Upper lobe of right lung (tissue), 1 donor: ENCODE measurements at regions not wholly inside any gene's neighbourhood (a gene's known extent, or its start where the extent isn't known, plus 50 kb on each side); places are given as distances from the start of the nearest gene placed in this dataset.

Experiments
- ATAC-seq: fragments of 200-7000 bp; cut with Tn5 transposase; one replicate; pipeline ENCODE4 v1.9.1; 2020; ENCODE audit warnings: mild to moderate bottlenecking, moderate library complexity
- DNase-seq: peaks from one replicate; pipeline ENCODE4 v3.0.0-alpha.2; 2020
- H3K27ac ChIP-seq: fragments of 200-600 bp; one replicate; pipeline ENCODE4 v1.8.0; 2022
- H3K27me3 ChIP-seq: fragments of 200-600 bp; one replicate; pipeline ENCODE4 v1.8.0; 2022; ENCODE audit warnings: mild to moderate bottlenecking
- H3K36me3 ChIP-seq: fragments of 200-600 bp; one replicate; pipeline ENCODE4 v1.8.0; 2022
- H3K4me1 ChIP-seq: fragments of 200-600 bp; one replicate; pipeline ENCODE4 v1.8.0; 2022
- H3K4me3 ChIP-seq: fragments of 200-600 bp; one replicate; pipeline ENCODE4 v1.8.0; 2022; ENCODE audit warnings: mild to moderate bottlenecking
- H3K9me3 ChIP-seq: fragments of 200-600 bp; one replicate; pipeline ENCODE4 v1.8.0; 2022
- intact Hi-C: fragments of 100-400 bp; cut with DNase I; formaldehyde crosslinking; loops from one replicate; pipeline ENCODE4 v1.11.0; 2022
- TF ChIP-seq, protein P1 (sequence below): fragments of 200-600 bp; IDR thresholded peaks from one replicate; pipeline ENCODE4 v1.8.0; 2022; ENCODE audit warnings: antibody characterized with exemption
- donor health status: DM: no; HTN: yes; CAD: no; lungs with severe emphysema.

DNA sequence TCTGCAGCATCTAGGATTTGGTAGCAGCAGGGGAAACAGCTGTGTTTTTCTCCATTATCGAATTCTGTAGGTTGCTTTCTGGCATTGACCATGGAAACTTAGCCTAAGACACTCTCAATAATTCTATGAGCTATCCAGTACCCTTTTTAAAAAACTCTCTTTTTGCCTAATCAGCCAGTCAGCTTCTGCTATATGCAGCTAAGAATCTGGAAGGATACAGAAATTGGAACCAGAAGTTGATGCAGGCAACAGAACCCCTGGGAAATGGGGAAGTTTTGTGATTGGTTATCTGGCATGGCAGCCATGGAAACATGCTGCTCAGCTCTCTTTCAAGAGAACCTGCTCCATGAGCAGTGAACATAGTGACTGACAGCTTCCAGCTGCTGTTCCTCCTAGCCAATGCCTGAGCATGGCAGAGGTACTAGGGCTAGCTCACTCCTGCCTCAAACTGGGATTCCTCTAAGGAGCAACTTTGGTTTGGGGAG lies 417.6 kb upstream of the MAOA start:
- no peaks in the 10 kb centered on the region for H3K4me1 ChIP-seq
- DNase-seq (no peak), ATAC-seq (no peak)
- no peaks in the 10 kb centered on the region for H3K9me3 ChIP-seq
- H3K27ac ChIP-seq, result no peak overlapping the region
- no peak overlapping the region for H3K4me3 ChIP-seq
- no peaks in the 10 kb centered on the region for H3K36me3 ChIP-seq
- H3K27me3 ChIP-seq, result no peaks in the 10 kb centered on the region
- intact Hi-C loops, result no loop called here
- TF ChIP-seq, protein P1, sequence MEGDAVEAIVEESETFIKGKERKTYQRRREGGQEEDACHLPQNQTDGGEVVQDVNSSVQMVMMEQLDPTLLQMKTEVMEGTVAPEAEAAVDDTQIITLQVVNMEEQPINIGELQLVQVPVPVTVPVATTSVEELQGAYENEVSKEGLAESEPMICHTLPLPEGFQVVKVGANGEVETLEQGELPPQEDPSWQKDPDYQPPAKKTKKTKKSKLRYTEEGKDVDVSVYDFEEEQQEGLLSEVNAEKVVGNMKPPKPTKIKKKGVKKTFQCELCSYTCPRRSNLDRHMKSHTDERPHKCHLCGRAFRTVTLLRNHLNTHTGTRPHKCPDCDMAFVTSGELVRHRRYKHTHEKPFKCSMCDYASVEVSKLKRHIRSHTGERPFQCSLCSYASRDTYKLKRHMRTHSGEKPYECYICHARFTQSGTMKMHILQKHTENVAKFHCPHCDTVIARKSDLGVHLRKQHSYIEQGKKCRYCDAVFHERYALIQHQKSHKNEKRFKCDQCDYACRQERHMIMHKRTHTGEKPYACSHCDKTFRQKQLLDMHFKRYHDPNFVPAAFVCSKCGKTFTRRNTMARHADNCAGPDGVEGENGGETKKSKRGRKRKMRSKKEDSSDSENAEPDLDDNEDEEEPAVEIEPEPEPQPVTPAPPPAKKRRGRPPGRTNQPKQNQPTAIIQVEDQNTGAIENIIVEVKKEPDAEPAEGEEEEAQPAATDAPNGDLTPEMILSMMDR, result no peak

DNA sequence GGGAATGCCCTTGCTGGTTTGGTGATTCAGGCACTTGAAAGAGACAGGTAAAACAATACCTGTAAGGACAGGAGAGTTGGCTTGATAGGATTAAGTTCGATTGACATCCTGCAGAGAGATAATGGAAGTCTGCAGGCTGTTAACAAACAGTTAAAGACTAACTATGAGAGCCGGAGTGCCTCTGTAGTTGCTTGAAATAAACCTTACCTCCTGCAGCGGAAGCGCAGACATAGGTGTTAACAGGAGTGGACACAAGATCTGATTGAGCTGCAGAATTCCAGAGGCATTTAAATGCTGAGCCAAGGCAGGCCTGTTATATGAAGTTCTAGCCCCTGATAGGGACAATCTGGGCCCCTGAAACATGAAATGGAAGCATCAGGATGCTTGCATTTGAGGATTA lies 416.7 kb upstream of the MAOA start:
- DNase-seq (no peak), ATAC-seq (no peak)
- H3K36me3 ChIP-seq, result no peaks in the 10 kb centered on the region
- no peaks in the 10 kb centered on the region for H3K27me3 ChIP-seq
- TF ChIP-seq, protein P1, result no peak
- intact Hi-C loops, result no loop called here
- H3K9me3 ChIP-seq, result no peaks in the 10 kb centered on the region
- H3K27ac ChIP-seq, result no peak overlapping the region
- no peaks in the 10 kb centered on the region for H3K4me1 ChIP-seq
- no peak overlapping the region for H3K4me3 ChIP-seq

DNA sequence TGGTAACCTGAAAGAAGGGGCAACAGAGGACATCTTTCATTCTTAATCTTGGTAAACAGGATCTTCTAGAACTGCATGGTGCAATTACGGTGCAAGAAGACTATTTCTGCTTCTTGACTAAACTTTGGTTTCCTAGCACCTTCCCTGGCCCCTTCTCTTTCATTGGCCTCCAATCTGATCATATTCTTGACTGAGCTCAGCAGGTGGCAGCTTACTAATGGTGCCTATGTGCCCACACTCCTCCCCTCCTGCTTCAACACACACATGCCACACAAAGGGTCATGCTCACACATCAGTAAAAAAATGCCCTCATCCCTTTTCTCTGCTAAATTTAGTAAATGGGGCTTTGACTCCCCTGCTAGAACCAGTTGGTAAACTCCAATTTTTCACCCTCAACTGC lies 400.5 kb upstream of the MAOA start:
- ATAC-seq, result no peak

DNA sequence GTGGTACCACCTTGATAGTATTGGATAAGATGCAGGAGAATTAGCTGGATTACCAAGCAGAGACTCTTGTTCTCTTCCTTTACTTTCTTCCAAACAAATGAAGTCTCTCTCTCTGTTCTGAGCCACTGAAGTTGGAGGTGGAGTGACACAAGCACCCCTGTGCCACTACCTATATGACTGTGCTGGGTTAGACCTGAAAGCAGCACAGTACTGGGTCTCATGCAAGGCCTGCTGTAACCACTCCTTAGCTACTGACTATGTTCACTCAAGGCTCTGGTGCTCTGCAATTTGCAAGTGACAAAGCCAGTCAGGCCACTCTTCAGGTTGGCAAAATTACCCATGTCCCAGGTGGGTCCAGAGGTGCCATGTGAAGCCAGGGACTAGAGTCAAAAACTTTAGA lies 389.6 kb upstream of the MAOA start:
- Histone ChIP-seq H3K27ac (no peak overlapping the region), H3K9me3 (no peaks in the 10 kb centered on the region), H3K4me3 (no peak overlapping the region), H3K27me3 (no peaks in the 10 kb centered on the region), H3K36me3 (no peaks in the 10 kb centered on the region), H3K4me1 (no peaks in the 10 kb centered on the region)
- intact Hi-C loops, result no loop called here
- DNase-seq, result no peak
- ATAC-seq, result no peak
- TF ChIP-seq, protein P1, result no peak

More for the DNA sequence above, 400.5 kb upstream of the MAOA start:
- TF ChIP-seq, protein P1, result no peak
- H3K36me3 ChIP-seq, result no peaks in the 10 kb centered on the region
- no peaks in the 10 kb centered on the region for H3K4me1 ChIP-seq
- H3K27ac ChIP-seq, result no peak overlapping the region
- intact Hi-C loops, result no loop called here
- no peaks in the 10 kb centered on the region for H3K27me3 ChIP-seq
- no peak for DNase-seq
- H3K4me3 ChIP-seq, result no peak overlapping the region
- no peaks in the 10 kb centered on the region for H3K9me3 ChIP-seq

DNA sequence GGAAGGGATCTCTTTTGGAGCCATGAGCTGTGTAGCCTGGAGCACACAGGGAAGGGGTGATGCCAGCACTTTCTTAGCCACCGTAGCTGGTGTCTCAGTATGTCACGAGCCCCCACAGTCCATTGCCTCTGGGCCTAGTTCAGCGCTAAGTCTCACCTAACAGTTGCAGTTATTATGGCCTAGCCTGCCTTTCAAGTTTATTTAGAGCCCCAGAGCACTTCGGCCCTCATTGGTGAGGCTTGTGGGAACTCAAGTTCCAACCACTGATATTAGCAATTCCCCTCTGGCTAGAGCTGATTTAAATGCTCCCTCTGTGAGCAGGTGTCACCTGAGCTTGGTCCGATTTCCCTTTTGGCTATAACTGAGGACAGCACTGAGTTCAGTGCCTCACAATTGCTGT lies 388.4 kb upstream of the MAOA start:
- Histone ChIP-seq H3K4me3 (no peak overlapping the region), H3K27ac (no peak overlapping the region), H3K36me3 (no peaks in the 10 kb centered on the region), H3K4me1 (no peaks in the 10 kb centered on the region), H3K27me3 (no peaks in the 10 kb centered on the region), H3K9me3 (no peaks in the 10 kb centered on the region)
- ATAC-seq (no peak), DNase-seq (no peak)
- TF ChIP-seq, protein P1, result no peak
- intact Hi-C loops, result no loop called here

DNA sequence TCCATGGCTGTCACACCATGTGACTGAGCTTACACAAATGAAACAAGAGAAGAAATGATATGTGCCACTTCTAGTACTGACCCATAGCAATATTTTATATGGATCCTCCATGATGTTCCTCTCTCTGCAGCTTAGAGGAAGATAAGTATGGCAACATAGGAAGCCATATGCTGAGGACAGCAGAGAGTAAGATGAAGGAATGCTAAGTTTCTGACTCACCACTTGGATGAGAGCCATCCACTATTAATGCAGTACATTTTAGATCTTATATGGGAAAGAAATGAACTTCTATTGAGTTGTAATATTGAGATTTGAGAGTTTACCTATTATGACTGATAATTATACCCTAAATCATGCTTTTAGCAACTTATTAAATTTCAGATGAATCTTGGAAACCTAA lies 386.9 kb upstream of the MAOA start:
- no peak for DNase-seq
- TF ChIP-seq, protein P1, result no peak
- no peaks in the 10 kb centered on the region for H3K4me1 ChIP-seq
- H3K27ac ChIP-seq, result no peak overlapping the region
- H3K36me3 ChIP-seq, result no peaks in the 10 kb centered on the region
- ATAC-seq, result no peak
- no peaks in the 10 kb centered on the region for H3K27me3 ChIP-seq
- H3K4me3 ChIP-seq, result no peak overlapping the region
- no peaks in the 10 kb centered on the region for H3K9me3 ChIP-seq
- intact Hi-C loops, result no loop called here
